ENCODE measurements at regions not wholly inside any gene's neighbourhood (a gene's known extent, or its start where the extent isn't known, plus 50 kb on each side); places are given as distances from the start of the nearest gene placed in this dataset.

DNA sequence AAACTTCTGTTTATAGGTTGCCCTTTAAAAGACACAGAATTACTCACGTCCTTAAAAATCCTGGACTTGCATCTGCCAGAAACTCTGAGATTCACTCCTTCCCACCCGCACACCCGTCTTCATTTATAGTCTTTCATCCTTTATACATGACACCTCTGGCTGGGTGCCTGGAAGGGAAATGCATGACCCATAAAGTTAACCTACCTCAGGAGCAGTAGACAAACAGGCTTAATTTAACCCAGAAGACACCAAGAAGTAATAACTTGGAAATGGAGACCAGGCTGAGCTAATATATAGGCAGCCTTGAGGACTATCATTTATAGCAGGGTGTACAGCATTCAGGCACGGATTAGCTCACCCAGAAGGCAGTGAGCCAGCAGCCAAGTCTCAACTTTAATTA lies 429.0 kb upstream of the NRSN1 start:
- TF ChIP-seq, protein P1, sequence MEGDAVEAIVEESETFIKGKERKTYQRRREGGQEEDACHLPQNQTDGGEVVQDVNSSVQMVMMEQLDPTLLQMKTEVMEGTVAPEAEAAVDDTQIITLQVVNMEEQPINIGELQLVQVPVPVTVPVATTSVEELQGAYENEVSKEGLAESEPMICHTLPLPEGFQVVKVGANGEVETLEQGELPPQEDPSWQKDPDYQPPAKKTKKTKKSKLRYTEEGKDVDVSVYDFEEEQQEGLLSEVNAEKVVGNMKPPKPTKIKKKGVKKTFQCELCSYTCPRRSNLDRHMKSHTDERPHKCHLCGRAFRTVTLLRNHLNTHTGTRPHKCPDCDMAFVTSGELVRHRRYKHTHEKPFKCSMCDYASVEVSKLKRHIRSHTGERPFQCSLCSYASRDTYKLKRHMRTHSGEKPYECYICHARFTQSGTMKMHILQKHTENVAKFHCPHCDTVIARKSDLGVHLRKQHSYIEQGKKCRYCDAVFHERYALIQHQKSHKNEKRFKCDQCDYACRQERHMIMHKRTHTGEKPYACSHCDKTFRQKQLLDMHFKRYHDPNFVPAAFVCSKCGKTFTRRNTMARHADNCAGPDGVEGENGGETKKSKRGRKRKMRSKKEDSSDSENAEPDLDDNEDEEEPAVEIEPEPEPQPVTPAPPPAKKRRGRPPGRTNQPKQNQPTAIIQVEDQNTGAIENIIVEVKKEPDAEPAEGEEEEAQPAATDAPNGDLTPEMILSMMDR (IDR thresholded peaks at IDR 0.05) = no peak
- TF ChIP-seq POLR2A (IDR thresholded peaks at IDR 0.05) = no peak
- TF ChIP-seq EP300 (IDR thresholded peaks at IDR 0.05) = no peak
